22Rv1 (cell line): ENCODE measurements at regions not wholly inside any gene's neighbourhood (a gene's known extent, or its start where the extent isn't known, plus 50 kb on each side); places are given as distances from the start of the nearest gene placed in this dataset.

Experiments
- ZFX ChIP-seq: fragments of 450-650 bp; IDR thresholded peaks from 2 replicates; pipeline ENCODE4 v1.6.1; 2017; ENCODE audit warnings: antibody characterized with exemption, borderline replicate concordance
- TF ChIP-seq, protein P1 (sequence below): fragments of 450-650 bp; IDR thresholded peaks from 2 replicates; pipeline ENCODE4 v1.5.1; 2017; ENCODE audit warnings: mild to moderate bottlenecking

DNA sequence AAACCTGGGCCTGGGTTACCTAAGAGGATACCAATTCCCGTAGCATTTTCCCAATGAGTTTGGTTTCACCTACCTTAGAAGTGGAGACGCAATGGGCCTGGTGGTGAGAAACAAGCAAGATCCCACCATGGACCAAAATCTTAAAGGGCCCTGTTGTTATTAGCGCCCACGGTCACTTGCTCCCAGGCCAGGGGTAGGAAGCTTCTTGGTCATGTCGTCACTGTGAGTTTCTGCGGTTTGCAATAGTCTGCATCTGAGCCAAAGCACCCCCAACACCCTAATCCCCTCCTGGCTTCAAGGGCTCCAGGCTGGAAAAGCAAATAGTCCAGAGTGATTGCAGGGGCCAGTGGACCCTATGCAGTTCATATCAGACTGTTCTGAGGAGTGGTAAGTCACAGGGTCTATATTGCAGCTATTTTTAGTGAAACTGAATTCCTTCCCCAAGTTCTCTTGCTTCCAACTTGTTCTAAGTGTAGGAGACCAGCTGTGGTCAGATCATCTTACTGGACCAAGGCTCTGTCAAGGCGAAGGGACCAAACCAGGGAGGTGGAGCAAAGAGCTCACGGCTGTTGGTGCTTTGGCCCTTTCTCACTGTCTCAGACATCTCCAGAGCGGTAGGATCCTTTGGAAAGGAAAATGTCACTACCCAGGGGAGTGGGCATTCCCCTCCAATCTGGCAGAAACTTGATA is 307.9 kb upstream of the F9 start:
- TF ChIP-seq, protein P1, sequence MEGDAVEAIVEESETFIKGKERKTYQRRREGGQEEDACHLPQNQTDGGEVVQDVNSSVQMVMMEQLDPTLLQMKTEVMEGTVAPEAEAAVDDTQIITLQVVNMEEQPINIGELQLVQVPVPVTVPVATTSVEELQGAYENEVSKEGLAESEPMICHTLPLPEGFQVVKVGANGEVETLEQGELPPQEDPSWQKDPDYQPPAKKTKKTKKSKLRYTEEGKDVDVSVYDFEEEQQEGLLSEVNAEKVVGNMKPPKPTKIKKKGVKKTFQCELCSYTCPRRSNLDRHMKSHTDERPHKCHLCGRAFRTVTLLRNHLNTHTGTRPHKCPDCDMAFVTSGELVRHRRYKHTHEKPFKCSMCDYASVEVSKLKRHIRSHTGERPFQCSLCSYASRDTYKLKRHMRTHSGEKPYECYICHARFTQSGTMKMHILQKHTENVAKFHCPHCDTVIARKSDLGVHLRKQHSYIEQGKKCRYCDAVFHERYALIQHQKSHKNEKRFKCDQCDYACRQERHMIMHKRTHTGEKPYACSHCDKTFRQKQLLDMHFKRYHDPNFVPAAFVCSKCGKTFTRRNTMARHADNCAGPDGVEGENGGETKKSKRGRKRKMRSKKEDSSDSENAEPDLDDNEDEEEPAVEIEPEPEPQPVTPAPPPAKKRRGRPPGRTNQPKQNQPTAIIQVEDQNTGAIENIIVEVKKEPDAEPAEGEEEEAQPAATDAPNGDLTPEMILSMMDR, result no peak
- no peak for TF ChIP-seq ZFX
